ENCODE measurements at regions not wholly inside any gene's neighbourhood (a gene's known extent, or its start where the extent isn't known, plus 50 kb on each side); places are given as distances from the start of the nearest gene placed in this dataset.

DNA sequence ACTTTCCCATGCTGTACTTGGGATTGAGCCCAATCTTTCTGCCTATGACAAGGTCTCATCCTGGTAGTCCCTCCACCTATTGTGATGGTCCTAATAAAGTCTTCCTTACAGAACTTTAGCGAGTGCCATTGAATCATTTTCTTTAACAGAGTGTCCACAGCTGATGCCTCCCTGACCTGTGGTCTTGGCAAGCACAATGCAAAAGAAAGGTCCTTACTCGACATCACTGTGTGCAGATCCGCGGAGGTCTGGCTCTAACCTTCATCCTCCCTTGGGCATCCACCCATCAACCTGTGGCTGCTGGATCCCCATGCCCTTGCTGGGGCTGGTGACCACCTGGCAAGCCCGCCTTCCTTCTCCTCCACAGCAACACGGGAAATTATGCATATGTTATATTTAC lies 1203.9 kb downstream of the TBC1D22A start:
- no peak for DNase-seq (ENCODE audit: low spot score)

DNA sequence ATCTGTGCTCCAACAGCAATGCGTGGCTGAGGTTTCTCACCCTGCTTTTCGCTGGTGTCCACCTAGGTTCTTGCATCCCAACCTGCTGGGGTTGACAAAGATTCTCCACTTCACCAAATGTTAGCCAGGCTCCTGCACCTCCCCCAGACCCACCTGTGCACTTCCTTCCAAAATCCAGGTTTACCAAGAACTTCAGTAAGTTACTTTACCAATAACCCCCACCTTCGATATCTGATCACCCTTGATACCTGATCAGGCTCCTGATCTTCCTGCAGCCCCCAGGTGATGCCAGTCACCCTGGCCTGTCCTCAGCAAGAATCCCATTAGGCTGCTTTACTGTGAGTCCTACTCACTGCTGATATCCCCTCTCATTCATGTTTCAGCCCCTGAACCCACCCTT lies 1203.4 kb downstream of the TBC1D22A start:
- DNase-seq (ENCODE audit: low spot score) = no peak

DNA sequence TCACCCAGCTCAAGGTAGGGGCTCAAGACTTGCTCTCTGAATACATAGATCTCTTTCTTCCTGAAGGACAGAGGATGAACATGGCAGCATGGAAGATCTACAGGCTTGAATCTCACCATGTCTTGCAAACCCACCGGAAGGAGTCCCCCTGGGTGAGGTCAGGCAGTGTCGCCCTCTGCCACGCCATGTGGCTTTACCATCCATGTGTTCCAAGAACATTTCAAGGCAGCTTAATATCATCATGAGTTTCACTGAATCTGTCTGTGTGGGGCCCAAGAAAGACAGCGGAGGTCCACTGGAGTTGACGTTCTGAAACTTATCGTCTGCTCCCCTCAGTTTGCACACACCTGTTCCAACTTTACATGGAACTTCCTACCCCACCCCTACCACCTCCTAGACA lies 1202.6 kb downstream of the TBC1D22A start:
- DNase-seq (ENCODE audit: low spot score) = no peak

DNA sequence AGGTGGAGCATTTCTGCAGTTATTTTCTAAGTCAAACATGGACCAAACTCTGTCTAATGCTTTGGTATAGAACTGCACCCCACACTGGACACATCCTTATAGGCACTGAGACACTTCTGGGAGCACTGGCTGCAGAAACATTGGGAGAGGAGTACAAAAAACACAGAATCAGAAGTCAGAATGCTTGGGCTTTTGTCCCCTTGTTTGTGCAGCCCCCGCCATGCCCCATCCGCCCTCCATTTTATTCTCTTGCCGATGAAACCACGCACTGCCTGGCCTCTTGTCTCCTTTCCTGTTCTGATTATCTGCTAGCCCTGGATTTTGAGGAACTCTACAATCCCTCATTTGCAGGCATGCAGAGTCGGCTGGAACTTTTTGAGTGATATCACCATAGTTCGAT lies 1201.2 kb downstream of the TBC1D22A start:
- DNase-seq (ENCODE audit: low spot score) = no peak

DNA sequence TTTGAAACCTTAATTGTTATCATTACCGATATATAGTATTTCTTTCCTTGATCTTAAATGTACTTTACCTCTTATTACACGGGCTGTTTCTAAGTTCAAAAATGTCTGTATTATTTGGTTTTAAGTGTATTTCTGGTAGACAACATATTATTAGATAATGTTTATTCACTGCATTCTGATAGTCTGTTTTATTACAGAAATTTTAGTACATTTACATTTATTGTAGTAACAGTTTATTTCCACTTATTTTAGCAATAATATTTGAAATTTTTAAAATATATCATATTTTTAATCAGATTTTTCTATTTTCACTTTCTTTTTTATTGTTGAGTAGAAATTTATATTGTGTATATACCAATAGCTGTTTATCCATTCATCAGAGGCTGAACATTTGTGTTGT lies 1195.2 kb downstream of the TBC1D22A start:
- no peak for DNase-seq (ENCODE audit: low spot score)

DNA sequence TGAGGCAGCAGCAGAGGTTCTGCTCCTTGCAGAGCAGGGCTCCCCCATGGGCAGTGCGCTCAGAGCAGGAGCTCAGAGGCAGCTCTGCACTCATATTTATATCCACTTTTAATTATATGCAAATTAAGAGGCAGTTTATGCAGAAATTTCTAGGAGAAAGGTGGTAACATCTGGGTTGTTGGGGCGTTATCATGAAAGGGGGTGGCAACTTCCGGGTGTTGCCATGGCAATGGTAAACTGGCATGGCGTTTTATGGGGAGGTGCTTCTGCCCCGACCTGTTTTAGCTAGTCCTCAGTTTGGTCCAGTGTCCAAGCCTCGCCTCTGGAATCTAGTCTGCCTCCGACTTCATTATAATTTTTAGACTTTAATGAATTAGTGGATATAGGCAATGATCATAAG lies 1191.7 kb downstream of the TBC1D22A start:
- DNase-seq (ENCODE audit: low spot score) = no peak

DNA sequence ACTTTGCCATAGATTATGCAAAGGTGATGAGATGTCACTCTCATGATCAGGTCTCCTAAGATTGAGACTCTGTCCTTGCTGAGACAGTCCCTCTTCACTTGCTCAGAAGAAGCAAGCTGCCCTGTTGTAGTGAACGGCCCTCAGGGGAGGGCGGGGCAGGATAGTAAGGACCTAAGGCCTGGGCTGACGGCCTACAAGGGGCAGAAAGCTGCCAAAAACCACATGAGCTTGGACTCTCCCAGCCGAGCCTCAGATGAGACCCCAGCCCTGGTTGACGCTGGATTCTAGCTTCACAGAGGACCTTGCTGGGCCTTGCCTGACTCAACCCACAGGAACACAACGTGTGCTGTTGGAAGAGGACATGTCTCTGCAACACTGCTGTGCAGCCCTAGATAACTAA lies 1182.5 kb downstream of the TBC1D22A start:
- no peak for DNase-seq (ENCODE audit: low spot score)

DNA sequence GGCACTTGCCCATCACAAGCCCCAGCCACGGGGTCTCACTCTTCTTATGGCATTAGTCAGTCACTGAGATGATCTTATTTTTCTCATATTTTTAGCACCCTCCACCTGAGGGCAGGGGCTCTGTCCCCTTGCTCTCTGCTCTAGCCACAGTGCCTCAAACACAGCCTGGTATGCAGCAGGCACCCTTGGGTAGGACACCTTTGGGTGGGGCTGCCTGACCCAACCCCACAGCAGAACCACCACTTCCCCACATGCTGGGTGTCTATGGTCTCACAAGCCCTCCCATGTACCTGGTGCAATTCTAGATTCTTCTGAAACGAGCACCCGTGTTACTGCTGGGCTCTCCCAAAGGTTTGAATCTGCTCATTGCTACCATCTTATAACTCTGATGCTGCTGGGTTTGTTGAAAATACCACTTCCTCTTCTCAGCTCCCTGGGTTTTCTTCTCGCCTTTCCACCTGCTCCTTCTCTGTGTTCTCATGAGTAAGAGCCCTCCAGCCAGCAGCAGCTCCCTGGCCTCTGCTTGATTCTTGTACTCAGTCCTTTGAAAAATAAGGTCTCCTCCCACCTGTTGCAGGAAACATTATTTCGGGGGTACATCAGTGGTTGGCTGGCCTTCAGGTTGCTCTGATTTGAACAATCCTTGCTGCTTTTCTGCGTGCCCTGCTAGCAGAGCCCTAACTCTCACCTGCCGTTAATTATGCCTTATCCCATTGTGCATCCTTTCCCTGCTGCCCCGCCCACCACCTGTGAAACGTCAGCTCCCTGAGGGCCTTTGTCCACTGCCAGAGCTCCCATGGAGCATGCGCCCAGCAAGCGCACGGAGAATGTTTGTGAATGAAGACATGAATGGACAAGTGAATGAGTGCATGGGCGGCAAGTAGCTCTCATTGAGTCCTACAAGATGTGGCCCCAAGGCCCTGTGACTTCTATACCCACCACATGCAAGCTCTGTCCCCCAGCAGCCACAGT lies 1181.6 kb downstream of the TBC1D22A start:
- no peak for DNase-seq (ENCODE audit: low spot score)

DNA sequence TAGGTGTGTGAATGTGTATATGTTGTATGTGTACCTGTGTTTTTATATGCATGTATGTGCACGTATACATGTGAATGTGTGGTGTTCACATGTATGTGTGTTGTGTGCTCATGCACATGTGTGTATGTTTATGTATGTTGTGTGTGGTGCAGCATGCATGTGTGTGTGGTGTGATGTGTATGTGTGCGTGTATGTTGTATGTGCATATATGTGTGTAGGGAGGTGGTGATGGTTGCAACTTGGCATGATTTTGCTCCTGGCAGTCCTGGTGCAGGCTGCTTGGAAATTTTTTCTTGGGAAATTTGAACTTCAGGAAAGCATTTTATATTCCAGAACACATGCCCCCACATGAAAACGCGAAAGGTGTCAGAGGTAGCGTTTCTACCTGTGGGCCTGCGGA lies 1177.8 kb downstream of the TBC1D22A start:
- no peak for DNase-seq (ENCODE audit: low spot score)

DNA sequence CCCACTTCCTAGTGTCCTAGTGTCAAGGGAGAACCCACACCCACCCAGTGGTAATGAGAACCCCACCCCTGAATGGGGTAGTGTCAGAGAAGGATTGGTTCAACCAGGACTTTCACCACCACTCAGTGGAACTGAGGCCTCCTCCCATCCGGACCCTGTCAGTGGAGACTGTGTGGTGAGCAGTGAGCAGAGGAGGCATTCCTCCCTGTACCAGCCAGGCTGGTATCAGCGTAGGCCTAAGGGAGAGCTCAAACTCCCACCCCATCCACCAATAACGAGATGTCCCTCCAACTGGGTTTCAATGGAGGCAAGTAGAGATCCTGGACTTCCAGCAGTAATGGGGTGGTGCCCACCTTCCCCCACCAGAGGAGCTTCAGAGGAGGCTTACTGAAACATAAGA lies 1171.4 kb downstream of the TBC1D22A start:
- DNase-seq (ENCODE audit: low spot score) = no peak

DNA sequence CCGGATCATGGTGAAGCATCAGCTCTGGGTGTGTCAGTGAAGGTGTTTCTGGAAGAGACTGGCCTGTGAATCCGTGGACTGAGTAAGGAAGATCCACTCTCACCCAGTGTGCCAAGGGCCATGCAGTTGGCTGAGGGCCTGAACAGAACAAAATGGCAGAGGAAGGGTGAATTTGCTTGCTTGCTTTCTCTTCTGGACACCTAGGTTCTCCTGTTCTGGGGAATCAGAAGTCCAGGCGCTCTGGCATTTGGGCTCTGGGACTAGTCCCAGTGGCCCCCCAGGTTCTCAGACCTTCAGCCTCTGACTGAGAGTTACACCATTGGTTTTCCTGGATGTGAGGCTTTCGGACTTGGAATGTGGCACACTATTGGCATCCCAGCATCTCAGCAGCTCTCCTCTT lies 1170.8 kb downstream of the TBC1D22A start:
- DNase-seq (ENCODE audit: low spot score) = no peak

DNA sequence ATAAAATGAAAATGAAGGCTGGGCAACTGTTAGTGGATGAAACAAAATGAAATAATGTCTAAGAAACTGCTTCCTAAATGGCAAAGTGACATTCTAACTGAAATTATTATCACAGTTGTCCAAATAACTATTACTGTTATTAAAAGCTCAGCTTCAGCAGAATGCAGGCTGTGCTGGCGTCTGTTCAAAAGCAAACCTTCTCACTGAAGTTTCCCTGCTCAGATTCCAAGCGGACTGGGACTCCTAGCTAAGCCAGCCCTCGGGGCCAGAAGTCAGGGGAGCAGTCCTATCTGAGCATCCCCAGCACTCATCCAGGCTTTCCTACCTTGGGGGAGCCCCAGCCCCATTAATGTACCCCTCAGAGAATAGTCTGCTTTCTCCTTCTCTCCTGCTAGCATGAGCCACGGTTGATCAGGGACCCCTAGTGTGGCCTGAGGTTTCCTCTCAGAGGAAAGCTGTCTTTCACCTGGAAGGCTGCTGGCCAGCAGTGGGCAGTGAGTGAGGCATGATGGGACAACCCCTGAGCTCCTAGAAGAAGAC lies 1167.3 kb downstream of the TBC1D22A start:
- DNase-seq (ENCODE audit: low spot score) = no peak

DNA sequence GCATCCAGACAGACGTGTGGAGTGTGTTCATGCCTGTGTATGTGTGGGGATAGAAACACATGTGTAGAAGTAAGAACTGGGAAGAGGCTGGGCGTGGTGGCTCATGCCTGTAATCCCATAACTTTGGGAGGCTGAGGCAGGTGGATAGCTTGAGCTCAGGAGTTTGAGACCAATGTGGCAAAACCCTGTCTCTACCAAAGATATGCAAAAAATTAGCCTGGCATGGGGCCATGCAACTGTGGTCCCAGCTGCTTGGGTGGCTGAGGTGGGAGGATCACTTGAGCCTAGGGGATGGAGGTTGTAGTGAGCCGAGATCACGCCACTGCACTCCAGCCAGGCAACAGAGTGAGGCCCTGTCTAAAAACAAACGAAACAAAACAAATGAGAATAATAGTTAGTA lies 1166.6 kb downstream of the TBC1D22A start:
- no peak for DNase-seq (ENCODE audit: low spot score)

DNA sequence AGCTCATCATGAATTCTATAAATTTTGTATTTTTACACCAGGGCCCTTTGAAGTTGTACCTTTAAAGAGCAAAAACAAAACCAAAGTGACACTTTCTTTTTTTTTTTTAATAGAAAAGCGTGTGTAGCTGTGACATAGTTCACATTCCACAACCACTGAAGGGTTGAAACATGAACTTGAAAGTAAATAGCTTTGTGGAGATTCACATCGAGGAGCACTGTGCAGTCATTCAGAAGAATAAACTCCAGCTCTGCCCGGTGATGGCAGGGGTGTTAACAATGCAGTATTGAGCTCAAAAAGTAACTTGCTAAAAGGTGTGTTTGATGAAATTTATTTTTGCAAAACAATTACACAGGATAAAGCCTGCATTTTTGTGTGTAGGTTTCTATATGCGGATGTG lies 1166.2 kb downstream of the TBC1D22A start:
- no peak for DNase-seq (ENCODE audit: low spot score)

DNA sequence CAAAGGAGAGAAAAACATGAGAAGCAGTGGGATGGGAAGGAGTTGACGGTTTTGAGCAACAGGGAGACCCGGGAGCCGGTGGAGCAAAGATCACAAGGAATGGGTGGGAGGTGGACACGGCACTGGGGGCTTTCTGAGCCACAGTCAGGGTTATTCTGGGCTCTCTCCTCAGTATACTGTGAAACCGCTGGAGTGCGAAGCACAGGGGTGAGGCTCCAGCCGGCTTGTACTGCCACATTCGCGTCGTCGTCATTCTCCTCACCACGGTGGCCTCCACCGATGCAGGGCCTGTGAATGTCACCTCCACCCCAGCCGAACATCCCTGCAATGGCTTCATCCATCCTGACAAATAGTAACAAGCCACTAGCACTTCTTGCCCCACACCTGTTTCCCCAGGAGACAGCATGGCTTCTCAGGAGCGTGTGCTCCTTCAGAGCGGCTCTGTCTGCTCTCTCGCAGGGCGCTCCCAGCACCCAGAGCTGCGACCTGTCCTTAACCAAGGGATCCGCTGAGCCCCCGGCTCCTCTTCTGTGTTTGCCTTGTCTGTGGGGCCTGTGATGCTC lies 1165.3 kb downstream of the TBC1D22A start:
- DNase-seq (ENCODE audit: low spot score) = no peak

DNA sequence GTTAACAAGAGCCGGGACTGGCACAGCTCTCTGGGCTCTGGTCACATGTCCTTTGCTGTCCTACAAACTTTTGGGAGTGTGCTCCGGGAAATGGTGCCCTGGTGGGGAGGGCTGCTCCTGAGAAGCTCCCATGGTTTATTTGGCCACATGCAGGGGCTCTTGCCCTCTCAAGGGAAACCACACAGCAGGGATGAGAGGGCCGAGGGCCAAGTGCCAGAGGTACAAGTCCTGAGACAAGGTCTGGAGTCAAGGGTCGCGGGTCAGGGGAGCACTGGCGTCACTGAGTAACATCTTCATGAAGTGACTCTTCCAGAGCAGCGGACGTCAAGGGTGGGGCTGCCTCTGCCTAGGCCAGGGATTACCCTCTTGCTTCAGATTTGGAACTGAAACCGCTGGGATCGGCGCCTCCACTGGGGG lies 1160.6 kb downstream of the TBC1D22A start:
- DNase-seq (ENCODE audit: low spot score) = no peak

DNA sequence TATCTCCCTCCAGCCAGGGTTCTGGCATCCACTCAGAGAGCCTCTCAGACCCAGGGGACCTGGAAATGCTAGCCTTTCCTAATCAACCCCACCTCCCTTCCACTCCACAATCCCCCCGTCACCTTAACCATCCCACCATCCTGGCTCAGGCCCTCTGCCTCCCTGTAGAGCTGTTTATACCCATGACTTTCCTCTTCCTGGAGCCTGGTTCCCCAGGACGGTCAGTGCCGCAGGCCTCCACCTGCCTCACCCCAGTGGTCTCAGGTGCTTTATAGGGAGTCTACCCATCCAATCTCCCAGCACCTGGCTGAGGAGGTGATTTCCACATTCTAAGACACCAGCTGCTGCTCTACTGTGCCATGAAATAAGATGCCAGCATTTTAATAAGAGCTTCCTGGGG lies 1159.5 kb downstream of the TBC1D22A start:
- DNase-seq (ENCODE audit: low spot score) = no peak

DNA sequence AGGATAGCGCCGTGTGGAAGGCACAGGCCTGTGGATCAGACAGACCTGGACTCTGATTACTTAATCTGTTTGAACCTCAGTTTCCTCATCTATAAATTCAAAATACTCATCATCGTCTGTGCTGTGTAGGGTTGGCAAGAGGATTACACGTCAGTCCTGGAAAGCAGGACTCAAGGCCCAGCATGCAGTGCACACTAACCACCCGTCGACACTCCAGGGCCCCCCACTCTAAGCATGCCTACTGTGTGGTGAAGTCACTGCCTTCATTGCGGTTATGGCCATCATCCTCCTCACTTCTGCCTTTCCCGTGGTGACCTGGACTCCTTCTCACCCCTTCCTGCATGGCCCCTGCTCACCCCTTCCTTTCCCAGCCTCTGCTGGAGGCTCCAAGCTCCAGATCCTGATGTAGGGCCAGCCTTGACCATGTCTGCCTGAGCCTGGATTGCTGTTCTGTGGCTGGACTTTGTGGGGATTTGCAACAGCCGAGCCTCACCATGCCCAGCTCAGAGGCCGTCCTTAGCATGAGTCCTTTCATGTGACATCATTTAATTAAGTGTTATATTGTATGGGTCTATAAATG lies 1158.0 kb downstream of the TBC1D22A start:
- DNase-seq (ENCODE audit: low spot score) = no peak

DNA sequence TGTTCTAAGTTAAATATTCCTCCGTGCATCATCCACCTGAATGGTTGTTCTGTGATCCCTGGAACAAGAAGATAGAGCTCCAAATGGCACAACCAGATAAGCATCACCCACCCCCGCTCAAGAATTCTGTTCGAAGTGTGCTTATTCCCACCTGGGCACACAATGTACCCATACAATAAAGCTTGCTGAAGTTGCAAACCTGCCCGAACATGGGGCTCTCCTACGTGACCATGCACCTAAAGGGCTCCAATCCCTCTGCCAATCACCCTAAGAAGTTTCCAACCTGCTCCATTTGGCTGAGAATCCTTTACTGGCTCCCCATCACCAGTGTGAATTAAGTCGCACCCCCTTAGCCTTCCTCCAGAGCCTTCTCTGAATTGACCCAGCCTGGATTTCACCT lies 1157.4 kb downstream of the TBC1D22A start:
- no peak for DNase-seq (ENCODE audit: low spot score)

DNA sequence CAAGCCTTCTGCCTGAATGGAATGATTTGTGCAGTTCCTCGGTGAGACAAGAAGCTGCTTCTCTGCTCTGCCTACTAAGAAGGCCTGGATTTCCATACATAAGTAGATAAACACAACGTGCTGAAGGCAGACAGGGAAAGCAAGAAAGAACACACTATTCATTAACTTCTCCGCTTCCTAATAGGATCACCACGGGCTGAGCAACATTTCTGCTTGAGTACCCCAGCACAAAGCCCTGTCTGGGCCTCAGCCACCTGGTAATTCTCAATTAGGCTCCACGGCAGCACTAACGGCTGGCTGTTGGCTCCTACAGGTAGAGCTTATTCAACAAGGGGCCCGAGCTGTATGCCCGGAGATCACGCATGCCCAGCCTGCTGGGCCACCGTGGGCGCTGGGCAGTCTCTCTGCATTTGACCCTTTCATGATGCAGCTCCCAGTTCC lies 1156.6 kb downstream of the TBC1D22A start:
- no peak for DNase-seq (ENCODE audit: low spot score)

DNA sequence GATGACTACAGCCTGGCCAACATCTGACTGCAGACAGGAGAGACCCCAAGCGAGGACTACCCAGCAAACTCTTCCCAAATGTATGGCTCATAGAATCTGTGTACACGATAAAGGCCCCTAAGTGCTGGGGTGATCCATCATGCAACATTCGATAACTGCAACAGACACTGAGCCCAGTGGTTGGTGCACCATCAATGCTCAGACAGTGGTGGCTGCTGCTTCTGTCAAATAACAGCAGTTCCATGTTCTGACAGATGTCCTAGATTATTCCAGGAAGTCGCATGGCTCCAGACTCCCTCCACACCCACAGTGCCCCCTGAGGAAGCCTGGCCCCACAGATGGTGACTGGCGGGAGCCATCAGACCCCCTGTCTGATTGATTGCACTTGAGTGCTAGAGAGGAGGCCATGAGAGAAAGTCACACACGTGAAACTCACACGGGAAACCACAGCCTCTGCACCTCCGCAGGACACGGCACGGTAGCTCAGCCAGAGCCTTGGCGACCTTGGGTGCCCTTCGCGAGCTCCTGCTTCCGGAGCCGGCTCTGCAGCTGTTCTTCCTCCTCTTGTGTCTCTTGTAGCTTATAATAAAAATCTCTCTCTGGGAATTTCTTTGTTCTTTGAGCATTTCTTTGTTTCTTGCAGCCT lies 1155.9 kb downstream of the TBC1D22A start:
- DNase-seq (ENCODE audit: low spot score) = no peak

DNA sequence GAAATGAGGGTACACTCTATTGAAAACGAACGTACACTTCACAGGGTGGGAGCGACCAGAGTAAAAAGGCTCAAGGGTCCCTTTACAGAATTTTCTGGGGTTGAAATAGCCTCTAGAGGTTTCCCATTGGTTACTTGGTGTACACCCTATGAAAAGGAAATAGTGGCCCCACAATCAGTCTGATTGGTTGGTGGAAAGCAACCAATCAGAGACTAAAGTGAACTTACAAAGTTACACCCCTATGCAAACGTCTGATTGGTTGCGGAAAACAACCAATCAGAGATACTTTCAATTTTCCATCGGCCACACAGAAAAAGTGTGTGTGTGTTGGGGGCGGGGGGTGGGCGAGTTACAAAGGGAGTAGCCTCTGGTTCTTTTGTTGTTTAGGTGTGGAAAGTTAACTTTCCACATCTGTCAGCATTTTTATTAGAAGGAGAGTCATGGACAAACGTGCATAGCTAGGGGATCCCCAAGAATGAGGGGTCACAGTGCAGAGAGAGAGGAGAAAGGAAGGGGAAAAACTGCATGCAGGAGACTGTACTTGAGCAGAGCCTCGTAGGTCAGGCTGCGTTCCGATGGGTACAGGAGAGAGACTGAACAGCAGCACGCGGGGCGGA lies 1152.1 kb downstream of the TBC1D22A start:
- DNase-seq (ENCODE audit: low spot score) = no peak

All from H4 (cell line).